ENCODE measurements at regions not wholly inside any gene's neighbourhood (a gene's known extent, or its start where the extent isn't known, plus 50 kb on each side); places are given as distances from the start of the nearest gene placed in this dataset.

DNA sequence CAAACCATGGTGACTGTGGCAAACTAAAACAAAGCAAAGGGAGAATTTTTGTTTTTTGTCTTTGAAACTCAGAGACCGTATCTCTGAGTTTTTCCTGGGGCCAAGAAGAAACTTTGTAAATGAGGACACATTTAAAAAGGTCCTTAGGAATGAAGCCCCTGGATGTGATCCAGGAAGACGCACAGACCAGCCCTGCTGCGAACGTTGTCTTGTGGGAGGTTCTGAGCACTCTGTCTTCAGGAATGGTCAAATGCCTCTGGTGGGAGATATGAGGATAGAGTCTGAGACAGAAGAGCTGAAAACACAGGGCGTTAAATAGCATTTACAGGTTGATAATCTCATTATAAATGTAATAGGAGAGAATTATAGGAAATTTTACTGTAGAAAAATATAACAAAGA lies 893.5 kb upstream of the KLHL29 start:
- Histone ChIP-seq H3K4me3 (ENCODE audit: low read length) (no peak overlapping the region), H3K9ac (ENCODE audit: low read length) (no peak overlapping the region), H3K27me3 (ENCODE audit: control insufficient read depth, insufficient read depth, low read length) (no peaks in the 10 kb centered on the region), H3K4me1 (ENCODE audit: control insufficient read depth, insufficient read depth, low read length) (no peaks in the 10 kb centered on the region), H3K36me3 (ENCODE audit: control insufficient read depth, insufficient read depth, low read length) (no peaks in the 10 kb centered on the region), H3K27ac (ENCODE audit: low read depth, low read length) (no peak overlapping the region)

DNA sequence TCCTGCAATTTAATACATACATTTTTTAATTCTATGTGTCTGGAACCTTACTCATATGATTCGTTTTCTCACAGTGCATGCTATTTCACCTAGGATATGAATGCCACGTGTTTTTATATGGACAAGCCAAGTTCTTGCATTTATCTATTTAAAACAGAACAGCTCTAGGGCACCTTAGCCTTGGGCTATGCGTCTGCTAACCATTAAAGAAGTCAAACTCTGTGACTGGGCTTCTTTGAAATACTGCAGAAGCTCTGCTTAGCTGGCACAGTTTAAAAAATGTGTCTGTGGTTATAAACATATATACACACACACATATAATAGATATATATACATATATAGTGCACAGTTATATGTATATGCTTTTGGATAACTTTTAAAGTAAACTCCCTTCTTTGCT lies 890.8 kb upstream of the KLHL29 start:
- Histone ChIP-seq H3K4me3 (ENCODE audit: low read length) (no peak overlapping the region), H3K4me1 (ENCODE audit: control insufficient read depth, insufficient read depth, low read length) (no peaks in the 10 kb centered on the region), H3K9ac (ENCODE audit: low read length) (no peak overlapping the region), H3K27ac (ENCODE audit: low read depth, low read length) (no peak overlapping the region), H3K27me3 (ENCODE audit: control insufficient read depth, insufficient read depth, low read length) (no peaks in the 10 kb centered on the region), H3K36me3 (ENCODE audit: control insufficient read depth, insufficient read depth, low read length) (no peaks in the 10 kb centered on the region)

DNA sequence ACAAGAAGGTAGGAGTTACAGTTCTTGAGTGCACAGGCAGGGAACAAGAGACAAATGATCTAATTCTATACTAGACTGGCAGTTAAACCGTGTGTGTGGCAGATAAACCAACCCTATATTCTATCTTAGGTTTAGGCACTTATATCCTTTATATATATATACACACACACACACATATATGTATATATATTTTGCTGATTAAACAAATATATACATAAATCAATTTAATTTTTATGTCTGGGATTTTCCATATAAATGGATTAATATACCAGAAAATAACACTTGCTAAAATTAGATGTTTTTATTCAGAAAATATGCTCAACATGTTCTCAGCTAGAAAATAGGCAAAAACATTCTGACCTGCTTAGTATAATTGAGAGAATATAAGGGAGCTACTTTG lies 887.9 kb upstream of the KLHL29 start:
- peaks cover 2% of the 10 kb centered on the region for H3K4me1 ChIP-seq (ENCODE audit: control insufficient read depth, insufficient read depth, low read length)
- no peak overlapping the region for H3K27ac ChIP-seq (ENCODE audit: low read depth, low read length)
- H3K4me3 ChIP-seq (ENCODE audit: low read length) = no peak overlapping the region
- no peaks in the 10 kb centered on the region for H3K36me3 ChIP-seq (ENCODE audit: control insufficient read depth, insufficient read depth, low read length)
- H3K9ac ChIP-seq (ENCODE audit: low read length) = no peak overlapping the region
- H3K27me3 ChIP-seq (ENCODE audit: control insufficient read depth, insufficient read depth, low read length) = no peaks in the 10 kb centered on the region

DNA sequence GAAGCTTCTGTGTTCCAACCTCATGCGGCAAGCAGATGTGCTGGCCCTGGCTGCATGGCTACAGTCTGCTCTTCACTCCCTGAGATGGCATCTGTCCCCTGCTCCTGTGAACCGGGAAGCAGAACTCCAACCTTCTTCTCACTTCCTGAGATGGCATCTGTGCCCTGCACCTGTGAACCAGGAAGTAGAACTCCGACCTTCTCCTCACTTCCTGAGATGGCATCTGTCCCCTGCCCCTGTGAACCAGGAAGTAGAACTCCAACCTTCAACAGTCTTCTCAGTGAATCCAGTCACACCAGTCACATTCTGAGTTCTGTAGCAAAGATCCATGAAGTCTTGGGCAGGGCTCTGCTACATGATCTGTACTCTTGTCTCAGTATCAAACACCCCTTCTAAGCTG lies 887.2 kb upstream of the KLHL29 start:
- H3K27ac ChIP-seq (ENCODE audit: low read depth, low read length) = no peak overlapping the region
- no peaks in the 10 kb centered on the region for H3K27me3 ChIP-seq (ENCODE audit: control insufficient read depth, insufficient read depth, low read length)
- H3K4me3 ChIP-seq (ENCODE audit: low read length) = no peak overlapping the region
- H3K36me3 ChIP-seq (ENCODE audit: control insufficient read depth, insufficient read depth, low read length) = no peaks in the 10 kb centered on the region
- H3K4me1 ChIP-seq (ENCODE audit: control insufficient read depth, insufficient read depth, low read length) = peaks cover 2% of the 10 kb centered on the region
- H3K9ac ChIP-seq (ENCODE audit: low read length) = no peak overlapping the region

DNA sequence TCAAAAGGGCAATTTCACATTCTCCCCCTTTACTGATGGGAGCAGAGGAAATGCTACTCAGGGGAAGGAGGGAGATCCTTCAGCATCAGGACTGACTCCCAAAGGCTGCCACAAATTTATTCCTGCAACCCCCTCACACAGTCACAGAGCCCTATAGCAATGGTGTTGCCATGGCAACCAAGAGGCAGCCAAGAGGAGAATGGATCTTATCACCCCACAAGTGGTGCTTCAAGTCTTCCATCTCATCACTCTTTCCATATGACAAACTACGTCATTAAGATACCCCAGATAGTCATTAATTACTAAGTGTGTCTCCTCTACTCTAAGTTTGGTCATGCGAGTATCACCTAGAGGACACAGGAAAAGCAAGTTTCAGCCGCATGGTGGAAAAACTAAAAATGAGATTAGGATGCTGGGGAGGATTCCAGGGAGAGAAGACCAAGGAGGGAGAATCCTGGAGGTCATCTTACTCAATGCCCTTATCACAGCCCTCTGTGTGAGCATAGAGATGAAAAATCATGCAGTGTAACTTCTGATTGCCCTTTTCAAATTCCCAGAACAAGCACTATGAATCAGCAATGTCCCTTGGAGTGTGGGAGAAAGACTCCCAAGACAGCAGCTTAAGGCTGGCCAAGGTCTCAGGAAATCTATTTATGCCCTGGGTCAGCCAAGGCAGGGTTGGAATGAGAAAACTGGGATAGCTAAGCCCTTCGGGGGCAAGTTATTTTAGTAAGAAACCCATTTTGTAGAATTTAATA lies 885.7 kb upstream of the KLHL29 start:
- Histone ChIP-seq H3K36me3 (ENCODE audit: control insufficient read depth, insufficient read depth, low read length) (no peaks in the 10 kb centered on the region), H3K9ac (ENCODE audit: low read length) (no peak overlapping the region), H3K27ac (ENCODE audit: low read depth, low read length) (no peak overlapping the region), H3K4me3 (ENCODE audit: low read length) (no peak overlapping the region), H3K4me1 (ENCODE audit: control insufficient read depth, insufficient read depth, low read length) (peaks cover 2% of the 10 kb centered on the region), H3K27me3 (ENCODE audit: control insufficient read depth, insufficient read depth, low read length) (no peaks in the 10 kb centered on the region)

DNA sequence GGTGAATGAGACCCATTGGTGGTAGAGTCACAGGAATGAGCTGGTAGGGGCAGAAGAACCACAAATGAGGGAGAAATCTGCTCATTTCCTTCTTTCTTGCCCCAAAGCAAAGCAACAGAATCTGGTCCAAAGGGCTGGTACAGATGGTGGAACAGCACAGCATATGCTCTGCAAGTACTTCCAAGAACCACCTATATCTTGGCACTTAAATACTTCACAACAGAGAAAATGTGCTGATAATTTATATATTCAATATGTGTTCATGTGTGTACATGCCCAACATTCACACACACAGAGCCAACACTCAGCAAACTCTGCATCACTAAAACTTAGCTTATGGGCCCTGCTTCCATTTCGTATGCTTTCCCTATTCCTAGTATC lies 884.4 kb upstream of the KLHL29 start:
- Histone ChIP-seq H3K9ac (ENCODE audit: low read length) (no peak overlapping the region), H3K36me3 (ENCODE audit: control insufficient read depth, insufficient read depth, low read length) (no peaks in the 10 kb centered on the region), H3K4me3 (ENCODE audit: low read length) (no peak overlapping the region), H3K4me1 (ENCODE audit: control insufficient read depth, insufficient read depth, low read length) (peaks cover 2% of the 10 kb centered on the region), H3K27ac (ENCODE audit: low read depth, low read length) (no peak overlapping the region), H3K27me3 (ENCODE audit: control insufficient read depth, insufficient read depth, low read length) (no peaks in the 10 kb centered on the region)

DNA sequence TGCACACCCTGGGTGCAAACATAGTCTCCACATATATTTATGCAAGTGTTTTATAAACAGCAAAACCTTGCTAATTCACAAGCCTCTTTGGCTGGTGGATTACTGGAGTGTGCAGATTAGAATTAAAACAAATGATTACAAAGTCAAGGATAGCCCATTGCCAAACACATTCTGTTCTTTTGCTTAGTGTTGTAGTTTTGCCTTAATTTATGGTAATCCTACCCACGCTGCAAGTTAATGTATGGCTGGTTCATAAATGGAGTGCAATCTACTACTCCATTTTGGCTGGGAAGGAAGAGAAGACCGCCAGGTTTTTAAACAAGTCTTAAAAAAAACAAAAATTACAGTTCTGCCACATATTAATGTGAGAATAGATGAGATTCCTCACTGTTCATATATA lies 883.1 kb upstream of the KLHL29 start:
- H3K9ac ChIP-seq (ENCODE audit: low read length) = no peak overlapping the region
- no peak overlapping the region for H3K4me3 ChIP-seq (ENCODE audit: low read length)
- no peak overlapping the region for H3K27ac ChIP-seq (ENCODE audit: low read depth, low read length)
- no peaks in the 10 kb centered on the region for H3K36me3 ChIP-seq (ENCODE audit: control insufficient read depth, insufficient read depth, low read length)
- no peaks in the 10 kb centered on the region for H3K27me3 ChIP-seq (ENCODE audit: control insufficient read depth, insufficient read depth, low read length)
- H3K4me1 ChIP-seq (ENCODE audit: control insufficient read depth, insufficient read depth, low read length) = peaks cover 2% of the 10 kb centered on the region

DNA sequence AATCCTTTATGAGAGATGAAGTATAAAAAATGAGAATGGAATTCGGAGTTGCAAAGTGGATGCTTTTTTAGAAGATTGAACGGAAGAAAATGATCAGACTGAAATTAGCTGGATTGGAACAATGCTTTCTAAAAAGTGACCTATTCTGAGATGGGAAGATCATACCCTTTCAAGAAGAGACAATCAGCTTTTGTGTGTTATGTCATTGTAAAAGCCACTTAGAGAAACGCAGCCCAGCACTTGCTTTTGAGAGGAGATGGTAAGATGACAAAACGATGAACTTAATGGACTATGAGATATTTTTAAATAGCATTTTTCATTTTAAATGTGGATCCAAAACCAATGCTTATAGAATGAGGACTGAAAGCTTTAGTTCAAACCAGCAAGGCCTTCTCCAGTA lies 871.4 kb upstream of the KLHL29 start:
- H3K27ac ChIP-seq (ENCODE audit: low read depth, low read length) = no peak overlapping the region
- H3K4me1 ChIP-seq (ENCODE audit: control insufficient read depth, insufficient read depth, low read length) = no peaks in the 10 kb centered on the region
- H3K4me3 ChIP-seq (ENCODE audit: low read length) = no peak overlapping the region
- H3K27me3 ChIP-seq (ENCODE audit: control insufficient read depth, insufficient read depth, low read length) = no peaks in the 10 kb centered on the region
- no peaks in the 10 kb centered on the region for H3K36me3 ChIP-seq (ENCODE audit: control insufficient read depth, insufficient read depth, low read length)
- no peak overlapping the region for H3K9ac ChIP-seq (ENCODE audit: low read length)

DNA sequence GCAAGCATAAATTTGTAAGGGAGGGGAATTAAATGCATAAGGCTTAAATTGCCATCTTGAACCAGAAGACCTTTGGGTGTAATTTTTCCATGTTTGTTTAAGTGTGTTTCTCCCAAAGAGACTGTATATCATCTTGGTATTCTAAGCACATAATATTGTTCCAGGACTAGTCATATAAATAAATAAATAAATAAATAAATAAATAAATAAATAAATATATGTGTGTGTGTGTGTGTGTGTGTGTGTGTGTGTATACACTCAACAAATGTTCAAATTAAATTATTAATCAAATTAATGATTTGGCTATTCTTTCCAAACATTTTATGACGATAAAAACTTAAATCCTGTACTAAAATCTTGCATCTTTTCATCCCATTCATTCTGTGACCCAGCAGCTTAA lies 867.8 kb upstream of the KLHL29 start:
- Histone ChIP-seq H3K27me3 (ENCODE audit: control insufficient read depth, insufficient read depth, low read length) (no peaks in the 10 kb centered on the region), H3K27ac (ENCODE audit: low read depth, low read length) (no peak overlapping the region), H3K4me3 (ENCODE audit: low read length) (no peak overlapping the region), H3K4me1 (ENCODE audit: control insufficient read depth, insufficient read depth, low read length) (no peaks in the 10 kb centered on the region), H3K9ac (ENCODE audit: low read length) (no peak overlapping the region), H3K36me3 (ENCODE audit: control insufficient read depth, insufficient read depth, low read length) (no peaks in the 10 kb centered on the region)

DNA sequence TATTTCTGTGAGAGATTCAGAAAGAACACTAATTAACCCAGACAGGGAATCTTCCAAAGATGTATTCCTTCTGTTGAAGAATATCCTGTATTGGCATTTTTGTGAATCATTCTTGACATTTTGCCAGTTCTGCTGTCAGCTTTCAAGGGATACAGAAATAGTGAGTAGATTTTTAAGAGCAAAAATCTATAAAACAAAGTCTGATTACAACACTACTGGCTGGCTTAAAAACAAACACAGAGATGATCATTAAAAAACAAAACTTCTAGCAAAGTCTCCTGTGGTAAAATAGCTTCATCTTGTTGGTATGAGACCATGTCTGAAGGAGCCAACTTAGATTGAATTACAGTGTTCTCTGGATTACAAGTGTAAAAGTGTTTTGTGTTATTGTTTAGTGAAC lies 866.3 kb upstream of the KLHL29 start:
- Histone ChIP-seq H3K27me3 (ENCODE audit: control insufficient read depth, insufficient read depth, low read length) (no peaks in the 10 kb centered on the region), H3K27ac (ENCODE audit: low read depth, low read length) (no peak overlapping the region), H3K4me1 (ENCODE audit: control insufficient read depth, insufficient read depth, low read length) (no peaks in the 10 kb centered on the region), H3K4me3 (ENCODE audit: low read length) (no peak overlapping the region), H3K36me3 (ENCODE audit: control insufficient read depth, insufficient read depth, low read length) (no peaks in the 10 kb centered on the region), H3K9ac (ENCODE audit: low read length) (no peak overlapping the region)

DNA sequence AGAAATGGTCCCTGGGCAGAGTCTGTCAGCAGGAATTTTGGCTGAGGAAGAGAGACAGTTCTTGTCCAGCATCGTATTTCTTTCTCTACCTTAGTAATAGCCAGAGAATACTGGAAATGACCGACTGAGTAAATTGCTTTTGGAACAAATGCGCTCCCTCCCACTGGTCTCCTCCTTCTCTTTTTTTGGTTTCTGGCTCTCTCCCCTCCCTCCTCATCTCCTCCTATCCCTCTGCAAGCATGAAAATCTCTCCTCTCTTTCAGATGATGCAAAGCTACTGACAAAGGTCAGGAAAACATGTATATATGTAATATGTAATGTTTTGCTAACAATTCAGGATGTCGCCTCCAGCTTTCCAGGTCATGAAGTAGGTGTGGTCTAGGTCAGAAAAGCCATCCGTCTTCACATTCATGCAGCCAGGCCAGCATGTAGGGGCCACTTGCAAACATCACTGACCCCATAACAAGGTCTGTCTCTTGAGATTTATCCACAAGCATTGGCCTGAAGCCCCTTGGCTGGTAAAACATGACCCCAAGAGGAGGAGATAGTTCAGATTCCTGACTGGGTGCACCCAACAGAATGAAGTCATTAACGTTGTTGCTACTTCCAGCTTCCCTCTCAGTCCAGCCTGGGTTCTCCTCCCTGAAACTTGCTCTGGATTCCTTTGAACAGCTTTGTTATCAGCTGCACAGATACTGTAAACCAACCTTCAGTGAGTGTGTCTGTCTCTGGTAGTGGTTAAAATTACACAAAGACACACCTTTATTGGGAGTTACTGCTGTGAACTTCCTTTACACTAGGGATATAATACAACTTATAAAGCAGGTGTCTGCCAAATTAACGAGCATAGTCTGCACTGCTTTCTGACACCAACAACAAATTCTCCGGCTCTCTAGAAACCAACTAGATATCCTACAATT lies 864.4 kb upstream of the KLHL29 start:
- no peak overlapping the region for H3K9ac ChIP-seq (ENCODE audit: low read length)
- peak overlapping the region; percentile 9 for H3K27ac ChIP-seq (ENCODE audit: low read depth, low read length)
- no peaks in the 10 kb centered on the region for H3K27me3 ChIP-seq (ENCODE audit: control insufficient read depth, insufficient read depth, low read length)
- H3K4me1 ChIP-seq (ENCODE audit: control insufficient read depth, insufficient read depth, low read length) = no peaks in the 10 kb centered on the region
- no peak overlapping the region for H3K4me3 ChIP-seq (ENCODE audit: low read length)
- no peaks in the 10 kb centered on the region for H3K36me3 ChIP-seq (ENCODE audit: control insufficient read depth, insufficient read depth, low read length)

DNA sequence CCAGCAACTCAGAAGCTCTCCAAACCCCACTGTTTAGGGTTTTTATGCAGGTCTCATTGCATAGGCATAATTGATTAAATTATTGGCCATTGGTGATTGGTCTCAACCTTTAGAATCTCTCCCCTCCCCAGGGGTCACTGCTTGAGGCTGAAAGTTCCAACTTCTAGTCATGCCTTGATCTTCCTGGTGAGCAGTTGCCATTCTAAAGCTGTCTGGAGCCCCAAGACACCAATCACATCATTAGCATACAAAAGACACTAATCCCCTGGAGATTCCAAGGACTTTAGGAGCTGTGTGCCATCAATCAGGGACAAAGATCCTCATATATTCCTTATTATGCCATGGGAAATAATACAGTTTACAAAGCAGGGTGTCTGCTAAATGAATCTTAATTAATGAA lies 863.4 kb upstream of the KLHL29 start:
- Histone ChIP-seq H3K27ac (ENCODE audit: low read depth, low read length) (no peak overlapping the region), H3K27me3 (ENCODE audit: control insufficient read depth, insufficient read depth, low read length) (no peaks in the 10 kb centered on the region), H3K9ac (ENCODE audit: low read length) (no peak overlapping the region), H3K36me3 (ENCODE audit: control insufficient read depth, insufficient read depth, low read length) (no peaks in the 10 kb centered on the region), H3K4me3 (ENCODE audit: low read length) (no peak overlapping the region), H3K4me1 (ENCODE audit: control insufficient read depth, insufficient read depth, low read length) (no peaks in the 10 kb centered on the region)

DNA sequence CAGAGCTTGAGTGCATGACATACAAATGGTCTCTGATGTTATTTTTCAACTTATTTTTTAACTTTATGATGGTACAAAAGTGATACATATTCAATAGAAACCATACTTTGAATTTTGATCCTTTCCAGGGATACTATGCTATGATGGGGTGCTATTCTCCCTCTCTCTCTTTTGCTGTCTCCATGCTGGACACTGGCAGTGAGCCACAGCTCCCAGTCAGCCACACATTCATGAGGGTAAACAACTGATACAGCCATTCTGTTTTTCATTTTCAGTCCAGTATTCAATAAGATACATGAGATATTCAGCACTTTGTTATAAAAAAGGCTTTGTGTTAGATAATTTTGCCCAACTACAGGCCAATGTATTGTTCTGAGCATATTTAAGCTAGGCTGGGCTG lies 859.3 kb upstream of the KLHL29 start:
- Histone ChIP-seq H3K36me3 (ENCODE audit: control insufficient read depth, insufficient read depth, low read length) (no peaks in the 10 kb centered on the region), H3K27ac (ENCODE audit: low read depth, low read length) (no peak overlapping the region), H3K4me3 (ENCODE audit: low read length) (no peak overlapping the region)

More for the DNA sequence above, 859.3 kb upstream of the KLHL29 start:
- no peaks in the 10 kb centered on the region for H3K27me3 ChIP-seq (ENCODE audit: control insufficient read depth, insufficient read depth, low read length)
- no peaks in the 10 kb centered on the region for H3K4me1 ChIP-seq (ENCODE audit: control insufficient read depth, insufficient read depth, low read length)
- H3K9ac ChIP-seq (ENCODE audit: low read length) = no peak overlapping the region

Measured in rectal smooth muscle tissue (tissue), 1 donor.